ENCODE measurements at regions not wholly inside any gene's neighbourhood (a gene's known extent, or its start where the extent isn't known, plus 50 kb on each side); places are given as distances from the start of the nearest gene placed in this dataset.
"Not testable (repeated sequence)": the region's sequence is repeated elsewhere in the genome, so short reads cannot be mapped to it uniquely, and the experiment has no call there.

DNA sequence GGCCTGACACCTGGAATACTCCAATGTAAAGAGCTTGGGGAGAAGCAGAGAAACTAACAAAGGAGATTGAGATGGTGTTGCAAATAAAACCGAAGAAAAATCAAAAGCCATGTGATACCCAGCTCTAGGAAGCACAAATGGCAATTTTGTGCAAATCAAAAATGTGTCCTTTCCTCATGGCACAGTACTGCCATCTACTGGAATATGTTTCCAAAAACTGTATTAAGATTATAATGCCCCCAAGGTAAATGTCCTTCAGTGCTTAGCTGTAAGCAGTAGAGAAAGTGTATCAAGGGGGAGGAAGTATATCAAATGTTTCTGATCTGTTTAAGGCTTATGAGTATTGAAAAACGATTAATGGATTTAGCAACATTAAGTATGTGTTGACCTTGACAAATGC is 620.3 kb downstream of the ZWINT start:
- peak in 3 of 4 experiments; percentile 2 to 20 (median 15) for DNase-seq

DNA sequence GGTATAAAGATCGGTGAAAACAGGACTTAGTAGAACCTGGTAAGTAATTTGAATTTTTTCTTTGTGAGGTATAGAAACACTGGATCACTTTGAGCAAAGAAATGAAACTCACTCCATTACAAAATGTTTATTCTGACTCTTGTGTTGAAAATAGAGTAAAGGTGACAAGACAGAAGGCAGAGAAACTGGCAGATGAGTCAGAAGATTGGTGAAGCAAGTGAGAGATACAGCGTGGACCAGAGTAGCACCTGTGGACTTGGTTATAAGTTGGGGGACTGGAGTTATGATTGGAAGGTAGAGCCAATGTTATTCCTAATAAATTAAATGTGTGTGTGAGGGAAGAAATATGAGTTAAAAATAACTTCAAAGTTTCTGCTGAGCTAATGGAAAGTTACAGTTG is 620.9 kb downstream of the ZWINT start:
- DNase-seq, result no peak

- DNase-seq, result peak in 3 of 4 experiments; percentile 3 to 23 (median 10)
Measured at GRCh38 chr10:55734112-55734511, 626.9 kb downstream of the ZWINT start.

GRCh38 chr10:55704950-55705349 is 656.1 kb downstream of the ZWINT start:
- no peak for DNase-seq

DNA sequence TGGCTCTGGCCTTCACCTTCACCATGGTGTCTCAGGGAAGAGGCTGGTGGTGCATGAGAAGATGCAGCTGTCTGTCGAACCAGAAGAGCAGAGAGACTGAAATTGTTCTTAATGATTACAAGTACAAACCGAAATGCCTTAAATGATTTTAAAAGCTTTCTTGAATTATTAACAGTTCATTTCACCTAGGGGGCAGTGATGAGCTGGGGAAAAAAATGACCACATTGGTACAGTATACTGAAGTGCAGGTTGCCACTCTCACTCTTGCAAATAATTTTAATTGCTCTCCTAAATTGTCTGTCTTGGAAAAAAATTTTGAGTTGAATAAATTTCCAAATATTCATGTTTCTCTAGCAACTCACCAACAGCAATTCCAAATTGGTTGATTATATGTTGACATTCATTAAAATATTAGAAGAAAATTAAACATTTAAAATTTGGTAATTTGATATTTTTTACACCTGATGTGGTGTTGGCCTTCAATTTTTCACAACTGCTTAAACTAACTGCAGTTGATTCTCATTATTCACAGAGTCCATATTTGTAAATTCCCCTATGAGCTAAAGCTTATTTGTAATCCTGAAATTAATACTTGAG is 692.6 kb downstream of the ZWINT start:
- DNase-seq, result peak in 3 of 4 experiments; percentile 3 to 5 (median 4)

DNA sequence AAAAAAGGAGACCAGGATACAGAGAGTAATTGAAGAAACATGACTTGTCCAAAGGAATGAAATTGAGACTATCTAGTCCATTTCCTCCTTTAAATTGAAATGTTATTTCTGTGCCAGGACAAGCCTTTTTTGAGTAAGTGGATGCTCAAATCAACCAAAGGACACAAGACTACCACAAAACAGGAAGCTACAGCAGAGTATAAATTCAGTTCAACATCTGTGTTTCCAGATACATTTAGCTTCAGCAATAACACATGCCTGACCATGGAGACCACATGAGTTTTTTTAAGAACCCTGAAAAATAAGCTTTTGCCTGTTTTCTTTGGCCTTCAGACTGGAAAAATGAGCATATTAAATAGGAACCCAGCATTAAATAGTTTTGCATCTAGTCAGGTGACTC is 707.5 kb downstream of the ZWINT start:
- DNase-seq, result no peak

GRCh38 chr10:55641601-55642000 is 719.5 kb downstream of the ZWINT start:
- DNase-seq, result no peak

GRCh38 chr10:55631071-55631654 is 729.9 kb downstream of the ZWINT start:
- DNase-seq, result peak; percentile 8 to 62 (median 25)

GRCh38 chr10:55630491-55631056 is 730.5 kb downstream of the ZWINT start:
- DNase-seq, result peak in 1 of 4 experiments; percentile 2

DNA sequence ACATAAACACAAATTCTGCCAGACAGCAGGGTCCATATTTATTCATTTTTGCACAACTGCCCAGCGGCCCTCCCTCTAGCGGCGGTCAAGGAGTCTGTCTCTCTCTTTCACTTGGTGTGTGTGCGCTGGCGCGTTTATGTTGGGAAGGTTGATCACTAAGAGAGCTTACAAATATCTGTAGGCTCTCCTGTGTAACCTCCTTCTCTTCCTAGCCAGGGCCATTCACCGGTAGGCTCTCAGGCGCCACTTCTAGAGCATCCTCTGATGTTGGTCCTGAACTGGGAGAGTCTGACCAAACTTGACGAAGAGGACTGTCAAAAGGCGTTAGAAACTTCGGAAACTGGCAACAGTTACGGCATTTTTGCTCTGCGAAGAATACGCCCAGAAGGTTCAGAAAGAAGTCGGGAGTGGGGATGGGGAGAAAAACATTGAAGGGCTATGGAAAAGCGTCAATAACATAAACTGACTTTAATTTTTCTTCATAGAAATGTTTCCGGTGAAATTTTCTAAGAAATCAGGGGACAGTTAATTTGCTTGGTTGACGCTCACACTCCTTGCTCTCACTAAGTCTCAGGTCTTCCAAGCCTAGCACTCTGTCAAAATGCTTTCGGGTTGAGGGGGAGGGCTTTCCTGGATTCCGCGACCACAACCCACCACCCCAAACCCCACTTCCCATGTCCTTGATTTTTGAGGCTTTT is 731.1 kb downstream of the ZWINT start:
- peak; percentile 1 to 15 (median 5) for DNase-seq

DNA sequence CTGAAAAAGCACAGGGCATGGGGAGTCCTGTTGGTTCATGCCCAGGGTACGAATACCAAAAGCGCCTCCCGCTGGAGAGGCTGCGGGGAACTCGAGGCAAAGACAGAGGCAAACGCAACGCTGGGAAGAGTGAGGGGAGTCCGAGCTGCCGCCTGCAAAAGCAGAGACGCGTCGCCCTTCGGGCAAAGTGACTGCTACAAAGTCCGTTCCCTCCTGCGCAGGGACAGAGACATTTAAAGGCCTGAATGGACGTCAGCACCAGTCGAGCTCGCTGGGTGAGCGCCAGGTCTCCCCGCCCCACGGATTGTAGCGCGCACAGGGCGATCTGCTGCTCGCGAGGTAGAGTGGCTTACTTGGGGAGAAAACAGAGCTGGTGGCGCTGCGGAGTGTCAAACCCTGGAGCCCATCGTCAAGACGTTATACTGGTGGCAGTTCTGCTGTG is 732.8 kb downstream of the ZWINT start:
- no peak for DNase-seq

- no peak for DNase-seq
Measured at GRCh38 chr10:55627501-55628051, 733.5 kb downstream of the ZWINT start.

DNA sequence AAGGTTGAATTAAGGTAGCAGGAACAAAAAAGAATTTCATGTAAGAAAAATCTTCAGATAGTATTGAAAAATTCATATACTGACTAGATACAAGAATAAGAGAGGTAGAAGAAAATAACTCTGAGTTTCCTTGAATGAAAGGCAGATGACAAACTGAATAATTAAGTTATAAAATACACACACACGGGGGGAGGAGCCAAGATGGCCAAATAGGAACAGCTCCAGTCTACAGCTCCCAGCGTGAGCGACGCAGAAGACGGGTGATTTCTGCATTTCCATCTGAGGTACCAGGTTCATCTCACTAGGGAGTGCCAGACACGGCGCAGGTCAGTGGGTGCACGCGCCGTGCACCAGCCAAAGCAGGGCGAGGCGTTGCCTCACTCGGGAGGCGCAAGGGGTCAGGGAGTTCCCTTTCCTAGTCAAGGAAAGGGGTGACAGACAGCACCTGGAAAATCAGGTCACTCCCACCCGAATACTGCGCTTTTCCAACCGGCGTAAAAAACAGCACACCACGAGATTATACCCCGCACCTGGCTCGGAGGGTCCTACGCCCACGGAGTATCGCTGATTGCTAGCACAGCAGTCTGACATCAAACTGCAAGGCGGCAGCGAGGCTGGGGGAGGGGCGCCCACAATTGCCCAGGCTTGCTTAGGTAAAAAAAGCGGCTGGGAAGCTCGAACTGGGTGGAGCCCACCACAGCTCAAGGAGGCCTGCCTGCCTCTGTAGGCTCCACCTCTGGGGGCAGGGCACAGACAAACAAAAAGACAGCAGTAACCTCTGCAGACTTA is 759.2 kb downstream of the ZWINT start:
- not testable (repeated sequence) for DNase-seq

- no peak for DNase-seq
Measured at GRCh38 chr10:55551603-55552002, 750.6 kb upstream of the PCDH15 start.

- no peak for DNase-seq
Measured at GRCh38 chr10:55550236-55550635, 749.2 kb upstream of the PCDH15 start.

- DNase-seq, result not testable (repeated sequence)
Measured at GRCh38 chr10:55537497-55537896, 736.5 kb upstream of the PCDH15 start.

DNA sequence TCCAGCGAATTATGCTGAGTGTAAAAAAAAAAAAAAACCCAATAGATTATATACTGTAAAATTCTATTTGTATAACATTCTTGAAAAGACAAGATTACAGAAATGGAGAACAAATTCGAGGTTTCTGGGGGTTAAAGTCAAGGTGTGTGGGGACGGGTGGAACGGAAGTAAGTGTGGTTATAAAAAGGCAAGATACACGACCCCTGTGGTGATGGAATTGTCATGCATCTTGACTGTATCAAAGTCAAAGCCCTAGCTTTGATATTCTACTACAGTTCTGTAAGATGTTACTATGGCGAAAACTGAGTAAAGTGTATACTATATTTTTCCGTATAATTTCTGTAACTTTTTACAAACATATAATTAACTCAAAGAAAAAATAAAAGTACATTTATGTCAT is 718.2 kb upstream of the PCDH15 start:
- DNase-seq, result no peak

DNA sequence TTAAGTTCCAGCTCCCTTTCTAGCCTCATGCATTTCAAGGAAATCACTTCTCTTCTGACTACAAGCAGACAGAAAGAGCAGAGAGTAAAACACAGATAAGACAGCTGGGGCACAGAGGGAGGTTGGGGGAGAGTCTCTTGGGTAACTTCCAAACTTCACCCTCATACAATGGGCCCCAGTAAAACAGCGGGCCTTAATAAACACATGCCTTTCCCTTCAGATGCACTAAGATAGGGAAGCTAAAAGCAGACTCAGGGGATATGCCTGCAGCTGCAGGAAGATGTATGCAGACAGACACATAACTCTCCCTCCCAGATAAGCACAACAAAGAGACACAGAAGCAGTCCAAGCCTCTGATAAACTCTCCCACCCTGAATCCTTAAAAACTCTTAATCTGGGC is 717.4 kb upstream of the PCDH15 start:
- DNase-seq, result not testable (repeated sequence)

- no peak for DNase-seq
Measured at GRCh38 chr10:55509168-55509567, 708.1 kb upstream of the PCDH15 start.

- DNase-seq, result peak; percentile 3 to 20 (median 12)
Measured at GRCh38 chr10:55500931-55501559, 700.0 kb upstream of the PCDH15 start.

- no peak for DNase-seq
Measured at GRCh38 chr10:55497893-55498499, 697.0 kb upstream of the PCDH15 start.

Data from suppressor macrophage (primary cell).